Heart left ventricle (tissue), 16 donors: ENCODE measurements at regions not wholly inside any gene's neighbourhood (a gene's known extent, or its start where the extent isn't known, plus 50 kb on each side); places are given as distances from the start of the nearest gene placed in this dataset.

Experiments used
- ATAC-seq, 4 donors: fragments of 200-7000 bp; cut with Tn5 transposase; one replicate each; pipeline ENCODE4 v1.9.1; 2020 to 2022; ENCODE audit warnings: moderate library complexity in 4 of 4, mild to moderate bottlenecking in 3 of 4, moderate number of reproducible peaks in 1 of 4
- DNase-seq, 5 donors: peaks; one replicate each; pipeline ENCODE4 v3.0.0-alpha.2; 2020
- H3K27ac ChIP-seq, 12 donors: fragments of 200-600 bp; sonication (generic) in 4 of 12; one replicate each; pipeline versions ENCODE4 v1.5.0 to v1.8.0; 2016 to 2022; ENCODE audit warnings: mild to moderate bottlenecking in 2 of 12
- H3K27me3 ChIP-seq, 9 donors: fragments of 200-600 bp; sonication (generic) in 2 of 9; one replicate each; pipeline versions ENCODE4 v1.5.1 to v1.8.0; 2016 to 2022; ENCODE audit warnings: mild to moderate bottlenecking in 3 of 9
- H3K36me3 ChIP-seq, 9 donors: fragments of 200-600 bp; sonication (generic) in 2 of 9; one replicate each; pipeline versions ENCODE4 v1.5.0 to v1.8.0; 2018 to 2022; ENCODE audit warnings: mild to moderate bottlenecking in 2 of 9
- H3K4me1 ChIP-seq, 12 donors: fragments of 200-600 bp; sonication (generic) in 4 of 12; one replicate each; pipeline versions ENCODE4 v1.5.0 to v1.8.0; 2016 to 2022; ENCODE audit warnings: mild to moderate bottlenecking in 3 of 12
- H3K4me3 ChIP-seq, 12 donors: fragments of 200-600 bp; sonication (generic) in 4 of 12; one replicate each; pipeline versions ENCODE4 v1.5.0 to v1.8.0; 2017 to 2022; ENCODE audit warnings: mild to moderate bottlenecking in 9 of 12, moderate library complexity in 4 of 12
- H3K9me3 ChIP-seq, 12 donors: fragments of 200-600 bp; sonication (generic) in 4 of 12; one replicate each; pipeline versions ENCODE4 v1.5.0 to v1.8.0; 2016 to 2022; ENCODE audit warnings: mild to moderate bottlenecking in 1 of 12
- CTCF ChIP-seq, 12 donors: fragments of 200-600 bp; sonication (generic) in 4 of 12; IDR thresholded peaks; one replicate each; pipeline versions ENCODE4 v1.5.0 to v1.8.0; 2018 to 2022; ENCODE audit warnings: antibody characterized with exemption in 12 of 12, mild to moderate bottlenecking in 5 of 12
- POLR2A ChIP-seq, 2 donors: fragments of 450-650 bp; IDR thresholded peaks; one replicate each; pipeline ENCODE4 v1.6.1; 2017; ENCODE audit warnings: antibody characterized with exemption in 2 of 2, mild to moderate bottlenecking in 2 of 2, moderate library complexity in 2 of 2
- WGBS, 4 donors: extraction: QIAGEN DNeasy Blood & Tissue Kit in 2 of 4; methylation state at CpG; one replicate each; pipeline versions ENCODE4 v1.1.5 to v1.1.7; 2013 to 2018; 5-methylcytosine and 5-hydroxymethylcytosine counted together
- intact Hi-C, 10 donors: fragments of 100-400 bp; cut with DNase I; formaldehyde crosslinking; loops; one replicate each; pipeline versions ENCODE4 v1.11.1 to v1.14.2; 2022
- donor health status: ischemic (EF 13 %, LVEDD 7.1; RV severe dilation, severe dysfunction).
- donor health status: healthy with polysubstance abuse.
- donor health status: DM: no; HTN: yes; CAD: no.
- donor health status: DM: no; HTN: no; CAD: no.
- donor health status: ischemic (EF 25% LVEDD 6.9; RV normal size, moderate dysfunction).
- donor health status: ischemic (EF 25% LVEDD 5.7; RV mildly dilated, moderate dysfunction).
- donor health status: healthy.
- donor health status: DM: yes; HTN: yes; CAD: no.
- donor health status: ischemic (EF 35%, LVEDD 5.7; RV mildly dilated, moderate dysfunction).
- donor health status: nonischemic (EF 11% LVEDD 7.7; RV severe dilation, severe dysfunction).
- donor health status: DM: yes; HTN: yes; CAD: no.
- donor health status: PGD.
- donor health status: ischemic (EF 29% LVEDD 5.4; RV normal size, mild dysfunction).
- donor health status: nonischemic (EF 23%, LVEDD 6.1; RV moderate dilation, normal function).

- Histone ChIP-seq H3K27me3 (no peaks in the 10 kb centered on the region), H3K4me1 (no peaks in the 10 kb centered on the region), H3K27ac (no peak overlapping the region), H3K4me3 (no peak overlapping the region), H3K9me3 (no peaks in the 10 kb centered on the region), H3K36me3 (no peaks in the 10 kb centered on the region)
- WGBS, 4 donors: 56 to 65% (median 60%) methylated on average over 1 of the region's 1 CpG
- DNase-seq (no peak), ATAC-seq (no peak)
- TF ChIP-seq CTCF (IDR thresholded peaks at IDR 0.05): no peak
- no peak for TF ChIP-seq POLR2A (IDR thresholded peaks at IDR 0.05)
- intact Hi-C loops: no loop called here
Observed at GRCh38 chr7:41326616-41327015, 376.3 kb downstream of the INHBA start.

- no peak overlapping the region for H3K27ac ChIP-seq
- H3K4me3 ChIP-seq: no peak overlapping the region
- H3K9me3 ChIP-seq: no peaks in the 10 kb centered on the region
- no peaks in the 10 kb centered on the region for H3K36me3 ChIP-seq
- no peaks in the 10 kb centered on the region for H3K4me1 ChIP-seq
- no peak for ATAC-seq
- 63 to 75% (median 72%) methylated on average over 3 of the region's 3 CpGs for WGBS, 4 donors
- intact Hi-C loops: no loop called here
- H3K27me3 ChIP-seq: no peaks in the 10 kb centered on the region
- no peak for DNase-seq
- TF ChIP-seq POLR2A (IDR thresholded peaks at IDR 0.05) (no peak), CTCF (IDR thresholded peaks at IDR 0.05) (no peak)
Observed at GRCh38 chr7:41323806-41324205, 379.1 kb downstream of the INHBA start.

GRCh38 chr7:41319581-41319980, 383.3 kb downstream of the INHBA start:
- H3K9me3 ChIP-seq: no peaks in the 10 kb centered on the region
- DNase-seq: no peak
- intact Hi-C loops: no loop called here
- TF ChIP-seq CTCF (IDR thresholded peaks at IDR 0.05) (no peak), POLR2A (IDR thresholded peaks at IDR 0.05) (no peak)
- WGBS, 4 donors: 84 to 100% (median 88%) methylated on average over 1 of the region's 1 CpG
- H3K27ac ChIP-seq: no peak overlapping the region
- no peaks in the 10 kb centered on the region for H3K36me3 ChIP-seq
- ATAC-seq: no peak
- no peaks in the 10 kb centered on the region for H3K4me1 ChIP-seq
- no peak overlapping the region for H3K4me3 ChIP-seq
- no peaks in the 10 kb centered on the region for H3K27me3 ChIP-seq

- WGBS, 4 donors: 68 to 76% (median 69%) methylated on average over 6 of the region's 6 CpGs
- no peak overlapping the region for H3K4me3 ChIP-seq
- no peak overlapping the region for H3K27ac ChIP-seq
- ATAC-seq (no peak), DNase-seq (no peak)
- no peaks in the 10 kb centered on the region for H3K27me3 ChIP-seq
- no peaks in the 10 kb centered on the region for H3K4me1 ChIP-seq
- H3K36me3 ChIP-seq: no peaks in the 10 kb centered on the region
- TF ChIP-seq POLR2A (IDR thresholded peaks at IDR 0.05) (no peak), CTCF (IDR thresholded peaks at IDR 0.05) (no peak)
- no peaks in the 10 kb centered on the region for H3K9me3 ChIP-seq
- intact Hi-C loops: no loop called here
Observed at GRCh38 chr7:41316410-41316809, 386.5 kb downstream of the INHBA start.
